Body of pancreas (tissue), 4 donors: ENCODE measurements at regions not wholly inside any gene's neighbourhood (a gene's known extent, or its start where the extent isn't known, plus 50 kb on each side); places are given as distances from the start of the nearest gene placed in this dataset.

Experiments
- POLR2A ChIP-seq, 3 donors: fragments of 450-650 bp; IDR thresholded peaks; one replicate each; pipeline ENCODE4 v1.6.1; 2016; ENCODE audit warnings: antibody characterized with exemption in 3 of 3, mild to moderate bottlenecking in 2 of 3
- TF ChIP-seq, protein P1 (sequence below), 7 experiments: fragments of 450-650 bp in 4 of 7; fragments of 200-600 bp in 3 of 7; sonication (generic) in 3 of 7; IDR thresholded peaks; one replicate each; pipeline ENCODE4 v1.5.1; 2016 to 2019; ENCODE audit warnings: antibody characterized with exemption in 7 of 7

DNA sequence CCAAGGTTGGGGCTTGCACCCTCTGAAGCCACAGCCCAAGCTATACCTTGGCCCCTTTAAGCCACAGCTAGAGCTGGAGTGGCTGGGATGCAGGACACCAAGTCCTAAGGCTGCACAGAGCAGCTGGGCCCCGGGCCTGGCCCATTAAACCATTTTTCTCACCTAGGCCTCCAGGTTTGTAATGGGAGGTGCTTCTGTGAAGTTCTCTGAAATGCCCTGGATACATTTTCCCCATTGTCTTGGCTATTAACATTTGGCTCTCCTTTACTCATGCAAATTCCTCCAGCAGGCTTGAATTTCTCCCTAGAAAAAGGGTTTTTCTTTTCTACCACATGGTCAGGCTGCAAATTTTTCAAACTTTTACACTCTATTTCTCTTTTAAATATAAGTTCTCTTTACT, 93.8 kb upstream of the FGF14 start:
- TF ChIP-seq, protein P1, sequence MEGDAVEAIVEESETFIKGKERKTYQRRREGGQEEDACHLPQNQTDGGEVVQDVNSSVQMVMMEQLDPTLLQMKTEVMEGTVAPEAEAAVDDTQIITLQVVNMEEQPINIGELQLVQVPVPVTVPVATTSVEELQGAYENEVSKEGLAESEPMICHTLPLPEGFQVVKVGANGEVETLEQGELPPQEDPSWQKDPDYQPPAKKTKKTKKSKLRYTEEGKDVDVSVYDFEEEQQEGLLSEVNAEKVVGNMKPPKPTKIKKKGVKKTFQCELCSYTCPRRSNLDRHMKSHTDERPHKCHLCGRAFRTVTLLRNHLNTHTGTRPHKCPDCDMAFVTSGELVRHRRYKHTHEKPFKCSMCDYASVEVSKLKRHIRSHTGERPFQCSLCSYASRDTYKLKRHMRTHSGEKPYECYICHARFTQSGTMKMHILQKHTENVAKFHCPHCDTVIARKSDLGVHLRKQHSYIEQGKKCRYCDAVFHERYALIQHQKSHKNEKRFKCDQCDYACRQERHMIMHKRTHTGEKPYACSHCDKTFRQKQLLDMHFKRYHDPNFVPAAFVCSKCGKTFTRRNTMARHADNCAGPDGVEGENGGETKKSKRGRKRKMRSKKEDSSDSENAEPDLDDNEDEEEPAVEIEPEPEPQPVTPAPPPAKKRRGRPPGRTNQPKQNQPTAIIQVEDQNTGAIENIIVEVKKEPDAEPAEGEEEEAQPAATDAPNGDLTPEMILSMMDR (IDR thresholded peaks at IDR 0.05), result no peak
- TF ChIP-seq POLR2A (IDR thresholded peaks at IDR 0.05), result no peak
